B cell (primary cell): ENCODE measurements at regions not wholly inside any gene's neighbourhood (a gene's known extent, or its start where the extent isn't known, plus 50 kb on each side); places are given as distances from the start of the nearest gene placed in this dataset.

ENCODE experiments used
- EZH2 ChIP-seq: IDR thresholded peaks from 2 replicates; pipeline ENCODE4 v1.6.1; 2012; ENCODE audit warnings: borderline replicate concordance, low read depth, mild to moderate bottlenecking, moderate library complexity, low read length; ENCODE audit not compliant: insufficient read depth, poor library complexity, severe bottlenecking
- TF ChIP-seq, protein P1 (sequence below): fragments of 200-600 bp; IDR thresholded peaks from one replicate; pipeline ENCODE4 v1.8.0; 2022; ENCODE audit warnings: antibody characterized with exemption, mild to moderate bottlenecking

DNA sequence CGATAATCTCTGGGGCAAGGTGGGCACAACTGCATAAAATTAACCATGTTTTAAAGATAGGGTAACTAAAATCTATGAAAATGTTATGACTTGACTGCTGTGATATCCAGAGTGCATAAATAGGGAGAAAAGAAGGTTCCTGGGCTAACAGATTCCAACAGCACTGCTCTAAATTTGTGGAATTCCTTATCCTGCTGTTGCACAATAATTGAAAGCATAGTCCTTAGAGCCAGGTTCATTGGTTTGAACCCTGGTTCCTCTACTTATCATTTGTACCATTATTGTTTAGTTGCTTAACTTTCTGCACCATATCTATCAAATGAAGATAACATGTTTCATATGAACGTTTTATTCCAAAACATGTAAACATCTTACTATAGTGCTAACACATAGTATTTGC is 219.0 kb downstream of the NUF2 start:
- TF ChIP-seq, protein P1, sequence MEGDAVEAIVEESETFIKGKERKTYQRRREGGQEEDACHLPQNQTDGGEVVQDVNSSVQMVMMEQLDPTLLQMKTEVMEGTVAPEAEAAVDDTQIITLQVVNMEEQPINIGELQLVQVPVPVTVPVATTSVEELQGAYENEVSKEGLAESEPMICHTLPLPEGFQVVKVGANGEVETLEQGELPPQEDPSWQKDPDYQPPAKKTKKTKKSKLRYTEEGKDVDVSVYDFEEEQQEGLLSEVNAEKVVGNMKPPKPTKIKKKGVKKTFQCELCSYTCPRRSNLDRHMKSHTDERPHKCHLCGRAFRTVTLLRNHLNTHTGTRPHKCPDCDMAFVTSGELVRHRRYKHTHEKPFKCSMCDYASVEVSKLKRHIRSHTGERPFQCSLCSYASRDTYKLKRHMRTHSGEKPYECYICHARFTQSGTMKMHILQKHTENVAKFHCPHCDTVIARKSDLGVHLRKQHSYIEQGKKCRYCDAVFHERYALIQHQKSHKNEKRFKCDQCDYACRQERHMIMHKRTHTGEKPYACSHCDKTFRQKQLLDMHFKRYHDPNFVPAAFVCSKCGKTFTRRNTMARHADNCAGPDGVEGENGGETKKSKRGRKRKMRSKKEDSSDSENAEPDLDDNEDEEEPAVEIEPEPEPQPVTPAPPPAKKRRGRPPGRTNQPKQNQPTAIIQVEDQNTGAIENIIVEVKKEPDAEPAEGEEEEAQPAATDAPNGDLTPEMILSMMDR: no peak
- no peak for TF ChIP-seq EZH2
